Left ventricle myocardium inferior (tissue), 1 donor: ENCODE measurements at regions not wholly inside any gene's neighbourhood (a gene's known extent, or its start where the extent isn't known, plus 50 kb on each side); places are given as distances from the start of the nearest gene placed in this dataset.

Source experiments
- DNase-seq: peaks from one replicate; pipeline ENCODE4 v3.0.0-alpha.2; 2020
- H3K27ac ChIP-seq: fragments of 200-600 bp; replicated peaks from 2 replicates; pipeline ENCODE4 v1.8.0; 2021
- H3K27me3 ChIP-seq: fragments of 200-600 bp; 2 replicates; pipeline ENCODE4 v1.8.0; 2021; ENCODE audit warnings: low read depth
- H3K36me3 ChIP-seq: fragments of 200-600 bp; 2 replicates; pipeline ENCODE4 v1.8.0; 2021
- H3K4me1 ChIP-seq: fragments of 200-600 bp; 2 replicates; pipeline ENCODE4 v1.8.0; 2021
- H3K4me3 ChIP-seq: fragments of 200-600 bp; 2 replicates; pipeline ENCODE4 v1.8.0; 2021; ENCODE audit warnings: mild to moderate bottlenecking, moderate library complexity
- H3K9me3 ChIP-seq: fragments of 200-600 bp; replicated peaks from 2 replicates; pipeline ENCODE4 v1.8.0; 2021
- intact Hi-C: fragments of 100-400 bp; cut with micrococcal nuclease; formaldehyde crosslinking; loops from one replicate; pipeline ENCODE4 v1.11.0; 2022
- TF ChIP-seq, protein P1 (sequence below): fragments of 200-600 bp; IDR thresholded peaks from 2 replicates; pipeline ENCODE4 v1.8.0; 2021; ENCODE audit warnings: antibody characterized with exemption, mild to moderate bottlenecking, borderline replicate concordance
- donor health status: DM: no; HTN: yes; CAD: no; lungs with severe emphysema.

DNA sequence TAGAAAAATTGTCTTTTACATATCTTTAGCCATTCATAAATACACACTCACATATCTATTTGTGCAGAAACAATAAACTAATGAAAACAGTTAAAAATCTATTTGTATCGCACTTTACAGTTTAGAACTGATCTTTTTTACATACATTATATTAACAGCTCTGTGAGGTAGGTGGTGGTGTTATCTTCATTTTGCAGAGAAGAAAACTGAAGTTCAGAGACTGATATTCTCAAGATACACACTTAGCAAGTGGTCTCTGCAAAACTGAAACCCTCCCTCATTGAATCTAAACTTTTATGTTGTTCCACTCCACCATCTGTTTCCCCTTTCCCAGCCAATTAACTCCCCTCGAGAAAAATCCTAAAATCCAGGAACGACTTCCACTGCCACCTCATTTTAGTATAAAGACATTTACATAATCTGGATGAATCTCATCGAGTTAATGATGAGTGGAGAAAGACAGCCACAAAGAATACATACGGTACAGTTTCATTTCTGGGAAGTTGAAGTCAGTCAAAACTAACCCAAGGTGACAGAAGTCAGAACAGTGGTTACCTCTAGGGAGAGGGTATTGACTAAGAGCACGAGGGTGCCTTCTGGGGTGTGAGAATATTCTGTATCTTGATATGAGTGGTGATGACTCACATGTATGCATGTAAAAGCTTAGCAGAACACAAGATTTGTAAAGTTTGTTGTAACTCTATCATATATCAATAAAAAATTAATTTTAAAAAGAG, 524.2 kb upstream of the TCF4 start:
- no peaks in the 10 kb centered on the region for H3K9me3 ChIP-seq
- no peak overlapping the region for H3K4me3 ChIP-seq
- H3K36me3 ChIP-seq = no peaks in the 10 kb centered on the region
- TF ChIP-seq, protein P1, sequence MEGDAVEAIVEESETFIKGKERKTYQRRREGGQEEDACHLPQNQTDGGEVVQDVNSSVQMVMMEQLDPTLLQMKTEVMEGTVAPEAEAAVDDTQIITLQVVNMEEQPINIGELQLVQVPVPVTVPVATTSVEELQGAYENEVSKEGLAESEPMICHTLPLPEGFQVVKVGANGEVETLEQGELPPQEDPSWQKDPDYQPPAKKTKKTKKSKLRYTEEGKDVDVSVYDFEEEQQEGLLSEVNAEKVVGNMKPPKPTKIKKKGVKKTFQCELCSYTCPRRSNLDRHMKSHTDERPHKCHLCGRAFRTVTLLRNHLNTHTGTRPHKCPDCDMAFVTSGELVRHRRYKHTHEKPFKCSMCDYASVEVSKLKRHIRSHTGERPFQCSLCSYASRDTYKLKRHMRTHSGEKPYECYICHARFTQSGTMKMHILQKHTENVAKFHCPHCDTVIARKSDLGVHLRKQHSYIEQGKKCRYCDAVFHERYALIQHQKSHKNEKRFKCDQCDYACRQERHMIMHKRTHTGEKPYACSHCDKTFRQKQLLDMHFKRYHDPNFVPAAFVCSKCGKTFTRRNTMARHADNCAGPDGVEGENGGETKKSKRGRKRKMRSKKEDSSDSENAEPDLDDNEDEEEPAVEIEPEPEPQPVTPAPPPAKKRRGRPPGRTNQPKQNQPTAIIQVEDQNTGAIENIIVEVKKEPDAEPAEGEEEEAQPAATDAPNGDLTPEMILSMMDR = no peak
- no peak overlapping the region for H3K27ac ChIP-seq
- intact Hi-C loops = no loop called here
- no peak for DNase-seq
- H3K27me3 ChIP-seq = no peaks in the 10 kb centered on the region
- H3K4me1 ChIP-seq = peaks cover 13% of the 10 kb centered on the region

DNA sequence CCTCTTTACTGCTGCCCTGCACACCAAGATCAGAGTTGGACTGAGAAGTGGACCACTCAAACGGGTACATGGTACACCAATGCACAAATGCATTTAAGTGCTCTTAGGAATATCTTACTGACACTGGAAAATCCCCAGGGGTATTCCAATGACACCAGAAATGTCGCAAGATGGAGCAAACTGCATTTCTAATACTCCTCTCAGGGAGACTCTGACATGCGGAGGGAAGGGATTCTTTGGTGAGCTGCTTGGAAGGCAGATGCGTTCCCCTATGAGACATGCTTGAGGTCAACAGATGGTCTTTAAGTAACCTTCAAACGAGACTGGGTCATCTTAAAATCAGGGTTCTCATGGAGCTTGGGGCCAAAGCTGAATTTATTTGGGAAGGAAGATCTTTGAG, 521.8 kb upstream of the TCF4 start:
- Histone ChIP-seq H3K27ac (no peak overlapping the region), H3K9me3 (peaks cover 4% of the 10 kb centered on the region), H3K4me1 (peaks cover 13% of the 10 kb centered on the region), H3K36me3 (no peaks in the 10 kb centered on the region), H3K4me3 (no peak overlapping the region), H3K27me3 (no peaks in the 10 kb centered on the region)
- no peak for DNase-seq
- TF ChIP-seq, protein P1 = no peak
- intact Hi-C loops = no loop called here

DNA sequence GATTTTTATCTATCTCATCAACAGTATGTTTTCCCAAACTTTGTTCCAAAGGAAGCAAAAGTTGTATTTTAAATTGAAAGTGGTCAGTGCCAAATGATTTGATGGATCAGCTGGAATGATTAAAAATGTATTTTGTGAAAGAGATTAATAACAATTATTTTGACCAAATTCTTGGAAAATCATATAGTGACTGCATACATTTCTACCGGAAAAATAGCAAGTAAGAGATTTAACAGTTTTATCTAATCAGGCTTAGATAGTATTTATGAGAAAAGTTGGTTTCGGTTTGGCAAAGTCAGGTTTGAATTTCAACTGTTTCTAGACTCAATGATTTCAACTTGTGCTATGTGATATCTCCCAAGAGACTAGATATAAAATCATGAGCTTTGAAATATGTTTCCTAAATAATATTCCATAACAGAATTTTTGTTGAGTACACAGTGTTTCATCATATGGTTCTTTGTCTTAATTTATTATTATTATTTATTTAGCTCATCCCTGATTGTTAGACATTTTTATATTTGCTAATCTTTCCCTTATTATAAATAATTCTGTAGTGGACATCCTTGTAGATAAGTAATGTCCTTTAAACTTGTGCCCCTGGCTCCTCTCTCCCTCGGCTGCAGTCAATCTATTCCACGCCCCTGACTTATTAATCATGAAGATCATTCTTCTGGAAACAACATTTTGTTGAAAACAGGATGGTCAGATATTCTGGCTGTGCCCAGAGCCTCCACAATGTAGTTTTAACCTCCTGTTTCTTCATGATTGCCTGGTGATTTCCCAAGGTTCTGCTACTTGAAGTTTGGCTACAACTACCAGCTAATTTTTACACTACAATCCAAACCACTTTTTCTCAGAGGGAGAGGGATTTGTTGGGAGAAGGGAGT, 520.7 kb upstream of the TCF4 start:
- intact Hi-C loops = no loop called here
- TF ChIP-seq, protein P1 = no peak

DNA sequence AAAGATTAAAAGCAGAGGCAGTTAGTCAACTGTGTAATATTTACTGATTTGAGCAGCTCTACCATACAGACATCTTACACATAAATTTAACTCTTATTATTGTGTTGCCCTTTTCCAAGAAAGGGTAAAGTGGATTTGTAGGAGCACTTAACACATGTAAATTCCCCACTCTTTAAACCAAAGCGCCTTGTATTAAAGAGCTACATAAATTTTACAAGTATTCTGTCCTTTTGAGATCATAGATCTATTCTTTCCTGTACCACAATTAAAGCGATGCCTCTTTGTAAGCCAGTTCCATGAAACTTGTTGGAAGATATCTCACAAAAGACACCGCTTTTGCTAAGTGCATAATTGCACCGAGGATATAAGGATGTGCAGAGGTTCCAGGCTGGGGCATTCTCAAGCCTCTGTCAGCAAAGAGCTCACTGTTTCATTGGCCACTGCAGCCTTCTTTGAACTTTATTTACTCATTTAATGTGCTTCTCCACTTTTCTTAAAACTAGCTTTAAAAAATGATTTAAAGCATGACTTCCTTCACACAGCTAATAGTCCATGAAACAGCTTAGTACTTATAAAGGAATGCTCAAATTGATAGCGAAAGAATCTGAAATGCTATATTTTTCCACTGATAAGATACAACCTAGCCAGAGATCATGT, 520.0 kb upstream of the TCF4 start:
- Histone ChIP-seq H3K27me3 (no peaks in the 10 kb centered on the region), H3K27ac (no peak overlapping the region), H3K4me3 (no peak overlapping the region), H3K4me1 (peaks cover 5% of the 10 kb centered on the region), H3K9me3 (peaks cover 18% of the 10 kb centered on the region), H3K36me3 (no peaks in the 10 kb centered on the region)
- no peak for DNase-seq
- intact Hi-C loops = no loop called here
- TF ChIP-seq, protein P1 = no peak

More for the DNA sequence above, 520.7 kb upstream of the TCF4 start:
- Histone ChIP-seq H3K36me3 (no peaks in the 10 kb centered on the region), H3K4me1 (peaks cover 12% of the 10 kb centered on the region), H3K9me3 (peaks cover 15% of the 10 kb centered on the region), H3K27ac (peak overlapping the region; percentile 1), H3K27me3 (no peaks in the 10 kb centered on the region), H3K4me3 (no peak overlapping the region)
- no peak for DNase-seq

DNA sequence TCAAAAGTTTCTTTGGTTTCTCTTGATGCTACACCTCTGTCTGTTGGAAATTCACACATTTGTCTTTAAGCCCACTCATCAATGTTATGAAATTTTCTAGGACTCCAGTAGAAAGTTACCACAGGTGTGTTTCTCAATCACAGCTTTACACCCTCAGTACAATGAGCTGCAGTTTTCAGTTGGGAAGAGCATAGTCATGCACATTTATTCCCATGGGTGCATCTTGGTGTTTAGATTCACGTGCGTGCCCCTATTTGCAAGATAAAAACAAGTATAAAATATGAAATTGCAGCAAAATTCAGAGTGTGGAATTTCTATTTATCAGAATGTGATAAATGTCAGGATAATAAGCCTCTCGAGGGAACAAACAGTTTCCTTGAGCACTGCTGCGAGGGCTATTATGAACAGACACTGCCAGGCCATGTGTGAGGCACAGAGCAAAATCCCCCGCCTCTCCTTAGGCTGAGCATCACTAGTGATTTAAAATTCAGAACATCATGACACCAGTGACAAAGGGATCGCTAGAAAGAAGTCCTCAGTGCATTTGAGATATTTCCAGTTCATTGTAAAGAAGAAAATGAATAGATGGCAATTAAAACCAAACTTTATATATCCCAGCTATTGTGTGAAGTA, 512.2 kb upstream of the TCF4 start:
- intact Hi-C loops = no loop called here
- no peaks in the 10 kb centered on the region for H3K36me3 ChIP-seq
- peaks cover 18% of the 10 kb centered on the region for H3K9me3 ChIP-seq
- H3K27me3 ChIP-seq = no peaks in the 10 kb centered on the region
- TF ChIP-seq, protein P1 = no peak
- no peak overlapping the region for H3K4me3 ChIP-seq
- DNase-seq = no peak
- H3K4me1 ChIP-seq = no peaks in the 10 kb centered on the region
- H3K27ac ChIP-seq = no peak overlapping the region
